GM19395 (cell line): ENCODE measurements at regions not wholly inside any gene's neighbourhood (a gene's known extent, or its start where the extent isn't known, plus 50 kb on each side); places are given as distances from the start of the nearest gene placed in this dataset.
"Not testable (repeated sequence)": the region's sequence is repeated elsewhere in the genome, so short reads cannot be mapped to it uniquely, and the experiment has no call there.

ENCODE experiments used
- ATAC-seq: cut with Tn5 transposase; IDR thresholded peaks from one replicate; pipeline ENCODE4 v1.9.1; 2021; ENCODE audit warnings: mild to moderate bottlenecking, moderate library complexity; ENCODE audit not compliant: unreplicated experiment

DNA sequence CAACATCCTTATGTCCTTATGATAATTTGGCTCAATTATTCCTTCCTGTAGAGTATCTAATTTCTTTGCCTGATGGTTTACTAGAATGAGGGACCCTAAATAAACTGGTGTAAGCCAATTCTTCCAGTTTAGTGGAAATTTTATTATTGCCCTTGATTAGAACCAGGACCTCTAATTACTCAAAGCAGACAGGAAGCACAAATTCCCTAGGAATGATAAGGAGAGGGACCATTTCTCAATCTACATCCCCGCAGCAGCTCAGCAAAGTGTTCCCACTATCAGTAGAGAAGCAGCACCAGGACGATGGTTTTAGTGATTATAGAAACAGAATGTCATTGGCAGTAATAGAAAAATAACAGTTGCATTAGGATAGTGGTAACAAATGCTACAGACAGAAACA is 97.1 kb downstream of the PLPPR4 start:
- no peak for ATAC-seq

DNA sequence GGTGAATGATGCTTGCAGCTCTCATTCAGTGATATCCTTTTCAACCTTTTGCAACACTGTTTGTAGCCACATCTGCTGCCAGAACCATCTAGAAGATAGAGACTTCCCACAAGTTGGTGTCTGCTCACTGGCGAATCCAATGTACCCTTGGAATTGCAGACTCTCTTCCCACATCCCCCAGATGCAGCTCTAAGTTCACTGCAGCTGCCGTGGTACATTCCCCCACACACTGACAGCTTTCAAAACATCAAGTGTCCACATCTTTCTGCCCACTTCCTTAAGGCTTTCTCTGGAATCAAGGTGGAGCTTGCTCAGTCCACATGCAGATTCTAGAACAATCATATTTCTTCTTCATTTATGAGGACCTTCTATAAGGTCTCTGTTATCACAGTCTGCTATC is 99.2 kb downstream of the PLPPR4 start:
- no peak for ATAC-seq

DNA sequence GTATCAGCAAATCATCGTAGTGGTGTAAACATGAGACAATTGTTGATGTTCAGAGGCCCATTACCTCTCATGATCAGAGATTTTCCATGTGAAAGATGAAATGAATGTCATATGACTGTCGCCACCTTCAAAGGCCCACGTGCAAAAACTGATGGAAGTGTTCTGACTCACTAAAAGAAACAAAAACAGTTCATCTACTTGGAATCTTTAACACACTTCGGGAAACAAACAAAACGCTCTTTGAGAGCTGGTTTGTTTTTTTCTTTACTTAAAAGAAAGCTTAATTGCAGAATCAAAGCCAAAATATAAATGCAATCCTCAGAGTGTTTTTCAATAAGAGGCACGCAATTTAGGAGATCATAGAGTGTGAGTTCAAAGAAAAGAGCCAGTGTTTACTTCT is 100.8 kb downstream of the PLPPR4 start:
- no peak for ATAC-seq

DNA sequence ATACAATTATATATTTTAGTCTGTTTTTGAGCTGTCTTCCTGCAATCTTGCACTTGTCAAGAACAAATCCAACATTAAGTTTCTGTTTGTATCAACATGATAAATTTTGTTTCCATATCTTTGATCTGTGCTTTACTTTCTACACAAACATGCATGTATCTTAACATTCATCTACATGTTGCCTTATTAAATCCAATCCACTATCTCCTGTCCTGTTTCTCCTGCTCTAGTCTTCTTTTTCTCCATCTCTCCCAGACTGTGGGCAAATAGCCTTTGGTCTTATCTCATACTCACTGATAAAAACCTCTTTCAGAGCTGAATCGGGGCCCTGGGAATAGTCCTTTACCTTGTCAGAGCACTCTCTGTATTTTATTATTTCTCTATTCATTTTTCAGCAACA is 101.3 kb downstream of the PLPPR4 start:
- ATAC-seq, result no peak

DNA sequence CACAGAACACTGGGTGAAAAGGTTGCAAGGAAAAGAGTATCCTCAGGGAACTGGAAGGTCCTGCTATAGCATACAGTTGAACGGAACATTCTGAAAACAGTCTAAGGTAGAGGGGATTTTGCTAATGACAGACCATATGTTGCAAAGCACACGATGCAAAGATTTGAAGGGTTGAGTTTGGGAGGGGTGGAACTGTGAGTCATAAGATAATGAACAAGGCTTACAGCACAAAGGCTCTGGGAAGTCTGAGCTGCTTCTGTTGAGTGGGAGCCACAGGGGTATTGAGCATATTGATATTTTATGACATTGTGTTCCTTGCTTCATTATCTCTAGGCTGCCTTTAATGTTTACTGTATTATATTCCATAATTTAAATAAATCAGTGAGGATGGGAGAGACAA is 104.9 kb downstream of the PLPPR4 start:
- ATAC-seq, result no peak

DNA sequence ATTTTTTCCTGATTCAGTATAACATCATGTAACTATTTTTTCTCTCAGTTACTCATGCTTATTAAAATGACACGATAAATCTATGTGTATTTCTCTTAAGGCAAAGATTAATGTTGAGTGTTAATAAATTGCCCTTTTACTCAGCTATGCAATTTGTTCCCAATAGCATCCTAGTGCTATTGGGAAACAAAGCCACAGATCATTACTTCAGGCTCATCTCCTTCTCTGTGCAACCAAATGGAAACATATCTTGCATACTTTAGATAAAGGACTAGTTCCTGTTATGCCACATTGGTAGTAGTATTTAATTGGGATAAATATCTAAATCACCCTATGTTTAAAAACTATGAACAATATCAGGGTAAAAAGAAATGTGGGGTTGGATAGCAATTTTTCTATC is 106.2 kb downstream of the PLPPR4 start:
- ATAC-seq, result no peak

DNA sequence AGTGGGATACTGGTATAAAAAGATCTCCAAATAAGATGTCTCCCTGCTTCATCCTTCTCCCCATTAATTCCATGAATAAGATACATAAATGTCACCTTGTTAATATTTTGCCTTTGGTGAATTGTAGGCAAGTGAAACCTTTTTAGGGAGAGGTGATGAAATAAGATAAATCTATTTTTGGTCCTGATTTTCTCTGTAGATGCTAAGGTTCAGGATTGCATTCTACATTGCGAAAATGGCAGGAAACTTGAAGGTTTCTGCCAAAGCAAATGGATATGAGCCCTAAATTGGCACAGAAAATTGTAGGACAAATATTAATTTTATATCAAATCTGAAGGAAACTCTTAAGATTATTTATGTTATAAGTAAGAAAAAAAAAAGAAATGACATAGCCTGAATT is 107.1 kb downstream of the PLPPR4 start:
- no peak for ATAC-seq

DNA sequence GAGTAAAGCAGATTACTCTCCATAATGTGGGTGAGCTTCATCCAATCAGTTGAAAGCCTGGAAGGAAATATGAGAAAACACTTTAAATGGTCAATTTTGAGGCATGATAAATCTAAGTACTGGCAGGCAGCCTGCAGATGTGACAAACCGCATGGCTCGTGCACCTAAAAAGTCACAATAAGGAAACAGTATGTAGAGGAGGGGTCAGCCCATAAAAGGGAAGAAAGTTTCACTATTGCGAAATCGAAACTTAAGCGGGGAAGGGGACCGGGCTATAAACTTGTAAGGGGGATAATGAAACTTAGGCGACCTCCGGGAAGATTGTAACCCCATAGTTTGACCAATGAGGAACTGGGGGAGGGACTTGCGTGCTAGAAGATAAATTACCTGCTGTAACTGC is 109.8 kb downstream of the PLPPR4 start:
- no peak for ATAC-seq

DNA sequence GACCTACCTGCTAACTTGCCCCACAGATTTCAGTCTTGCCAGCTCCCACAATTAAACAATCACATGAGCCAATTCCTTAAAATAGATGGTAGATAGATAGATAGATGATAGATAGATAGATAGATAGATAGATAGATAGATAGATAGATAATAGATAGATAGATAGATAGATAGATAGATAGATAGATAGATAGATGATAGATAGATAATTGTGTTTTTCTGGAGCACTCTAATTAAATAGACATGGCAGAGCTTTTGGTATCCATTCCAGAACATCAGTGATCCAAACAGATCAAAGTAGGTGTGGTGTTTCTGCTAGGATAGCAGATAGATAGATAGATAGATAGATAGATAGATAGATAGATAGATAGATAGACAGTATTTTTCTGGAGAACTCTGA is 110.4 kb downstream of the PLPPR4 start:
- ATAC-seq, result not testable (repeated sequence)

DNA sequence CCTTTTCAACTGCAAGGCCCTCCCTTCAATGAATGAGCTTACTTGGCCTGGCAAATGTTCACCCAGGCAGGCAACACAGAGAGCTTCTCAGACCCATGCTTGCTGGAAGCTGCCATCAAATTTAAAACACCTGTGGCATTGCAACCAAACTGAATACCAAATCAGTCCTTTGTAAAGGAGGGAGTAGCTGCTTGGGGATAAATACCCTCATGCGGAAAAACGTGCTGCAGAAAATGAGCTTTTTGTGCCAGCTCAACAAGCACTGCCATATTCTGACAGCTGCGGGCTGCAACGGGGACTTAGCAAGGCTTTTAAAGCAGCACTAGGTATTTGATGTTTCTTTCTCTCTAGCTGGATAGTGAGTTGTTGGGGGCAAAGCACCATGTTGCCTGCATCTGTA is 119.7 kb downstream of the PLPPR4 start:
- no peak for ATAC-seq

DNA sequence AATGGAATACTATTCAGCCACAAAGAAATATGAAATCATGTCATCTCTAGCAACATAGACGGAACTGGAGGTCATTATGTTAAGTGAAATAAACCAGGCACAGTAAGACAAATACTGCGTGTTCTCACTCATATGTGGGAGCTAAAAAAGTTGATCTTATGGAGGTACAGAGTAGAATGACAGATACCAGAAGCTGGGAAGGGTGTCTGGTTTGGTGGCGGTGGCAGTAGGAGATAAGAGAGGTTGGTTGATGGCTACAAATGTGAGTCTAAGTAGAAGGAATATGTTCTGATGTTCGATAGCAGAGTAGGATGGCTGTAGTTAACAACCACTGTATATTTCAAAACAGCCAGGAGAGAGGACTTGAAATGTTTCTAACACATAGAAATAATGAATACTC is 121.6 kb downstream of the PLPPR4 start:
- no peak for ATAC-seq

DNA sequence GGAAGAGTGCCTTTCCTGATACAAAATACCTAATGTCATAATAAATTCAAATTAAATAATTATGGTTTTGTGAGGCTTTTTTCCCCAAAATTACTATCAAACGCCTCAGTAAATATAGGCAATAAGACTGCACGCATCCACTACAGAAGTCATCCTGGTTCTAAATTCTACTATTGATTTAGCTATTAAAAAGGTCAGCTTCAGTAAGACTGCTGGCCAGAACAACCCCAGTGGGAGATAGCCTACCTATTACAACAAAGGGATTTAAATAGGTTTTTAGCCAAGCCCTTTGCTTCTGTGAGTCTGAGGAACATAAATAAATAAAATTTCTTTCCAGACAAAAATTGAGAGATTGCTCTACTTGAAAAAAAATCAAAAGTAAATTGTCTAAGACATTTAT is 132.1 kb downstream of the PLPPR4 start:
- ATAC-seq, result no peak

DNA sequence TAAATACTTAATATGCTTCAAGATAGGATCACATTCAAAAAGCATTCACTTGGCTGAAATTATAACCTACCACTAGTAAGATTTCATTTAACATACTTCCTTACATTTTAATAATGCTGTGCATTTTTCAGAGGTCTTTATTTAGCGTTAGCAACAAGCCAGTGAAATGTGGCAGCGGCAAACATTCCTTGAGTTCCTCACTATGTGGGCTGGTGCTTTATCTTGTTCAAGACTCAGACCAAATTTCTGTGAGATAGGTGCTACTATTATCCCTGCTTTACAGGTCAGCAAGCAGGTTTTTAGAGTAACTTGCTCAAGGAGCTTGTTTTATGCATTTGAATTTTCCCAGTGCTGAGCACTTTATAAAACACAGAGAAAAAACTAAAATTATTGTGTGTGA is 132.7 kb downstream of the PLPPR4 start:
- no peak for ATAC-seq

DNA sequence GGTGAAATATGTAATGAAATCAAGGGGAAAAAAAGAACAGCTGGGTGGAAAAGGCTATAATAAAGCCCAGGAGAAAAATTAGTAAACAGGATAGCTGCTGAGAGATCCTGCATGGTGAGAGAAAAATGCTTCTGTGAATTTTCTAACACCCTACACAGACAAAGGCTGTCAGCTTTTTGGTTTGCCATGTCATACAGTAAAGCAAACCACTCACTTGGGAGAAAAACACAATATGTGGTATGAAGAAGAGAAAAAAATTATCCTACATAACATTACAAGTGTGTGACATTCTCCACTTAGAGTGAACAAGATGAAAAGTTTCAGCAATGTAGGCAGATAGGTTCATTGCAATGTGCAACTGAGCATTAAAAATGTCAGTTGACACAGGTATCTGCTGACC is 133.6 kb downstream of the PLPPR4 start:
- ATAC-seq, result no peak

DNA sequence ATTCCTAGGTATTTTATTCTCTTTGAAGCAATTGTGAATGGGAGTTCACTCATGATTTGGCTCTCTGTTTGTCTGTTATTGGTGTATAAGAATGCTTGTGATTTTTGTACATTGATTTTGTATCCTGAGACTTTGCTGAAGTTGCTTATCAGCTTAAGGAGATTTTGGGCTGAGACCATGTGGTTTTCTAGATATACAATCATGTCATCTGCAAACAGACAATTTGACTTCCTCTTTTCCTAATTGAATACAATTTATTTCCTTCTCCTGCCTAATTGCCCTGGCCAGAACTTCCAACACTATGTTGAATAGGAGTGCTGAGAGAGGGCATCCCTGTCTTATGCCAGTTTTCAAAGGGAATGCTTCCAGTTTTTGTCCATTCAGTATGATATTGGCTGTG is 137.3 kb downstream of the PLPPR4 start:
- ATAC-seq, result not testable (repeated sequence)

DNA sequence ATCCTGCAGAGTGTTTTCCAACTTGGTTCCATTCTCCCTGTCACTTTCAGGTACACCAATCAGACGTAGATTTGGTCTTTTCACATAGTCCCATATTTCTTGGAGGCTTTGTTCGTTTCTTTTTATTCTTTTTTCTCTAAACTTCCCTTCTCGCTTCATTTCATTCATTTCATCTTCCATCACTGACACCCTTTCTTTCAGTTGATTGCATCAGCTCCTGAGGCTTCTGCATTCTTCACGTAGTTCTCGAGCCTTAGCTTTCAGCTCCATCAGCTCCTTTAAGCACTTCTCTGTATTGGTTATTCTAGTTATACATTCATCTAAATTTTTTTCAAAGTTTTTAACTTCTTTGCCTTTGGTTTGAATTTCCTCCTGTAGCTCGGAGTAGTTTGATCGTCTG is 140.1 kb downstream of the PLPPR4 start:
- ATAC-seq, result not testable (repeated sequence)

DNA sequence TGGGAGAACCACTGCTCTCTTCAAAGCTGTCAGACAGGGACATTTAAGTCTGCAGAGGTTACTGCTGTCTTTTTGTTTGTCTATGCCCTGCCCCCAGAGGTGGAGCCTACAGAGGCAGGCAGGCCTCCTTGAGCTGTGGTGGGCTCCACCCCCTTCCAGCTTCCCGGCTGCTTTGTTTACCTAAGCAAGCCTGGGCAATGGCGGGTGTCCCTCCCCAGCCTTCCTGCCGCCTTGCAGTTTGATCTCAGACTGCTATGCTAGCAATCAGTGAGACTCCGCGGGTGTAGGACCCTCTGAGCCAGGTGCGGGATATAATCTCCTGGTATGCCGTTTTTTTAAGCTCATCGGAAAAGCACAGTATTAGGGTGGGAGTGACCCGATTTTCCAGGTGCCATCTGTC is 141.0 kb downstream of the PLPPR4 start:
- ATAC-seq, result not testable (repeated sequence)

DNA sequence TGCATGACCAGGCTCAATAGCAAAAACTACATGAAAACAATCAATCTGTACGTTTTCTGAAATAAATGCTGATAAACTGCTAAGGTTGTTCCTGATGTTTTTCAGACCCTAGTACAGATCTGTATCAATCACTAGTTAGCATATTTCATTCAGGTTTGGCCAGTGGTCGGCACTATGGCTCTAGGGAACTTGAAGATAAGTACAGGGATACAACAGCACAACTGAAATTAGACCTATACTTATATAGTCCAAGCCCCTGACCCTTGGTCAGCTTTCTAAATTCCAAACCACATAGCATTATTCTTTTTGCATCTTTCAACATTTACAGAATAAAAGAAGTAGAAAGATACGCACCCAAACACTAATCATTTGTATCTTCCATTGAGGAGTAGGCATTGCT is 142.7 kb downstream of the PLPPR4 start:
- ATAC-seq, result no peak

DNA sequence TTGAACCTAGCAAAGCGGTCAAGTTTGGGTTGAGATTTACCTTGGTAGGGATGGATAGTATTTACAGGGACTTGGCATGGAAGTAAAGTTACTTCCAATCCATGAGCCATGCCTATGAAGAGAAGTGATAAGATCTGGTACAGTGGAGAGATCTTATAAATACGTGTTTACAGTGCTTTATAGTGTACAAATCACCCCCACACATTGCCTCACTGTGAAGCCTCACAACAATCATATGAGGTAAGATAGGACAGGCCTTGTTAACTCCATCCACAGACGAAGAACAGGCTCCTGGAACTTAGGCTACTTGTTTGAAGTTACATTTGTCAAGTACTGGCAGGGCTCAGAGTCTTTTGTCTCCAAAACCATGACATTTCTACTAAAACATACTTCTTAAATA is 159.8 kb downstream of the PLPPR4 start:
- ATAC-seq, result no peak

DNA sequence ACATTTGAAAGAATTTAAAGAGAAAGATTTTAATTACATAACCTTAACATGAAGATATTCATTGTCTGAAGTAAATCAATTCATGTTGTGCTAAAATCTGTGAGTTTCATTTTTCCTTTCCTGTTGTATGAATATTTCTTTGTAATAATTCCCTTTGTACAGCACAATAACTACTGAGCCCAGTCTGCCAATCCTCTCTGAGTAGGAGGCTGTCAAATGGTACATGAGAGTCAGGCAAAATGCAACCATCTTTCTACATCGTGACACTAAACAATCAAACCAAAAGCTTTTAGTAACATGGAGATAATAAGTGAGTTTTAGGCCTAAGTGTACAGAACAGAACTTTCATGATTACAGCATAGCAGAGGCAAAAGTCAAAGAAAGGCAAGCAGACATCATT is 165.5 kb downstream of the PLPPR4 start:
- no peak for ATAC-seq

DNA sequence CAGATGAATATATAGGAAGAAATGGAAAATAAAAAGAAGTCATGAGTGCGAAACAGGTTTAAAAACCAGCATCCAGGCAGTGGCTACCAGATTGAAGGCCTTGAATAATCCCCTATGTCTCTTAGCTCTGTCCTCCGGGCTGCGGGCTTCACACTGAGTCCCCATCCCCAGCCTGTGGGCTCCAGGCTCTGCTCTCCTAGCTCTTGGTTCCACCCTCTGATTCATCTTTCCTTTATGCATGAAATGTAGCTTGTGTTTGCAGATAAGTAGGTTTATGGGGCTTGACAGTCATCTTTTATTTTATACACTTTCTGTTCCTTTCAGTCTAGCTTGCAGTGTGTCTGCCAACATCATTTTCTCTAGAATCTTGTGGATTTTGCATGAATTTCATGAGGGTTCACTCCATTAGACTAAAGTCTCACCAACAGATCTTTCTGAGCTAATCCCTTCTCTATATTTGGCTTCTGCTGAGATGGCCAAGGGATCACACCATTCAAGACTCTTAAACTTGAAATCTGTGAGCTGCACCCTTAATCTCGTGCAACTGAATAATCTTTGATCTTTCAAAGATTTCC is 174.5 kb downstream of the PLPPR4 start:
- ATAC-seq, result no peak

DNA sequence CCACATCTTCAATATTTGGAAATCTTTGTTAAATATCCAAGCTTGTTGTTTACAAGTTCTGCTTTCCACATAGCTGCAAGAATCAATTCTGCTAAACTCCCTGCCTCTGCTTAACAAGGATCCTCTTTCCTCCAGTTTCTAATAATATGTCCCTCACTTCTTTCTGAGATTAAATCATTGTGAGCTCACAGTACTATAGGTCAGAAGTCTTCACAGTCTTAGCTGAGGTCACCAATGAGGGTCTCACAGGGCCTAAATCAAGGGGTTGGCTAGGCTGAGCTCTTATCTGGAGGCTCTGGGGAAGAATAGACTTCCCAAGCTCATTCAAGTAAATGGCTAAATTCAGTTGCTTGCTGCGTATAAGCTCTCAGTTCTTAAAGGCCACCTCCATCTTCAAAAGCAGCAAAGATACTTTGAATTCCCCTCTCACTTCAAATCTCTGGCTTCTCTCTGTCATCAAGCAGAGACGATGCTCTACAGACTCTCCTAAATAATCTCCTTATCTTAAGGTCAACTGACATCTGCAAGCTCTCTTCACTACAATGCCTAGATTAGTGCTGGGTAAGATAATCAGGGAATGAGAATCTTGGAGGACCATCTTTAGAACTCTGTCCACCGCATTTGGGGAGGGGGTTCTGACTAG is 175.3 kb downstream of the PLPPR4 start:
- ATAC-seq, result no peak
